GM10248 (cell line): ENCODE measurements at regions not wholly inside any gene's neighbourhood (a gene's known extent, or its start where the extent isn't known, plus 50 kb on each side); places are given as distances from the start of the nearest gene placed in this dataset.

Source experiments
- CTCF ChIA-PET: fragments of 300-600 bp; sonication (Branson Sonifier 250); formaldehyde crosslinking; extraction: SDS; loops from one replicate; lab custom pipeline; 2021; ENCODE audit warnings: antibody characterized with exemption; lab: Yijun Ruan, JAX
- POLR2A ChIA-PET: fragments of 350-650 bp; sonication (Branson Sonifier 250); formaldehyde crosslinking; extraction: SDS; loops from one replicate; lab custom pipeline; 2020; ENCODE audit warnings: antibody characterized with exemption; lab: Yijun Ruan, JAX
- DNase-seq: peaks from one replicate; pipeline ENCODE4 v3.0.0; 2012; ENCODE audit errors: extremely low spot score
- CTCF ChIP-seq: IDR thresholded peaks from 2 replicates; pipeline ENCODE4 v1.5.1; 2012; ENCODE audit warnings: mild to moderate bottlenecking, low read depth; ENCODE audit errors: extremely low read depth, missing control alignments, control extremely low read depth

GRCh38 chr10:64054392-64054791 is 533.2 kb downstream of the REEP3 start:
- no peak for TF ChIP-seq CTCF
- POLR2A ChIA-PET: no interaction called here
- DNase-seq: no peak
- CTCF ChIA-PET: interaction anchor here (0.7 to 6.2 kb wide), 5 partner anchors 12 to 188 kb away, joined by 3 to 46 read pairs (median 4); no protein-coding TSS in a partner anchor

- DNase-seq: no peak
- ChIA-PET CTCF (interaction anchor here (0.7 to 1.0 kb wide), 3 partner anchors 11 to 23 kb away, joined by 3 read pairs; no protein-coding TSS in a partner anchor), POLR2A (no interaction called here)
- TF ChIP-seq CTCF: no peak
Measured at GRCh38 chr10:64059884-64060283, 538.7 kb downstream of the REEP3 start.

- POLR2A ChIA-PET: no interaction called here
- DNase-seq: no peak
- CTCF ChIA-PET: interaction anchor here (0.7 to 1.0 kb wide), 3 partner anchors 10 to 23 kb away, joined by 3 read pairs; no protein-coding TSS in a partner anchor
- no peak for TF ChIP-seq CTCF
Measured at GRCh38 chr10:64060389-64060788, 539.2 kb downstream of the REEP3 start.

DNA sequence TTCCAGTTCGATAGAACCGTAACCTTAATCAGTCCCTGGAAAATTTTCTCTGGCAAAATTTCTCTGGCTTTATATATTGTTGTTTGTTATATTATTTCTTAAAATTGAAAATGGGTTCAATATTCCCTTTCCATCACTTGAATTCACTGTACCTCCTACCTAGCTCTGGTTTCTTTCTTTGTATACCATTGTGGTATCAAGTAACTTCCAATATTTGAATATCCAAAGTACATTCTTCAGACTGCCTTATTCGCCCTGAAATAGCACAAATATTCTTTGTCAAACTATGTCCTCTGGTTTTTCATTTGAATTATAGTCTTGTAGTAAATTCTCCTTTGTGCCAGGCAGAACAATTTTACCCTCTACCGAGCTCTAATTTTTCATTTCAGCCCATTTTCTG is 541.6 kb downstream of the REEP3 start:
- DNase-seq: no peak
- CTCF ChIA-PET: interaction anchor here (2.0 kb wide), 1 partner anchor 21 kb away, joined by 9 read pairs; no protein-coding TSS in a partner anchor
- POLR2A ChIA-PET: no interaction called here
- no peak for TF ChIP-seq CTCF

- POLR2A ChIA-PET: no interaction called here
- CTCF ChIA-PET: interaction anchor here (1.7 kb wide), 1 partner anchor 25 kb away, joined by 5 read pairs; no protein-coding TSS in a partner anchor
- TF ChIP-seq CTCF: no peak
- no peak for DNase-seq
Measured at GRCh38 chr10:64067009-64067606, 545.9 kb downstream of the REEP3 start.

GRCh38 chr10:64067859-64068258 is 546.7 kb downstream of the REEP3 start:
- DNase-seq: no peak
- CTCF ChIA-PET: interaction anchor here (1.0 to 1.7 kb wide), 2 partner anchors 16 to 26 kb away, joined by 3 to 5 read pairs; no protein-coding TSS in a partner anchor
- no peak for TF ChIP-seq CTCF
- POLR2A ChIA-PET: no interaction called here

- ChIA-PET POLR2A (no interaction called here), CTCF (interaction anchor here (1.0 to 1.2 kb wide), 3 partner anchors 10 to 16 kb away, joined by 3 read pairs; no protein-coding TSS in a partner anchor)
- no peak for TF ChIP-seq CTCF
- no peak for DNase-seq
Measured at GRCh38 chr10:64070241-64070640, 549.0 kb downstream of the REEP3 start.
